Activated T-cell treated with anti-CD3 and anti-CD28 coated beads, Interleukin-2, amount 50 U/mL, for 24 hours (primary cell): ENCODE measurements at regions not wholly inside any gene's neighbourhood (a gene's known extent, or its start where the extent isn't known, plus 50 kb on each side); places are given as distances from the start of the nearest gene placed in this dataset.

Experiments used
- DNase-seq: peaks from one replicate; pipeline ENCODE4 v3.0.0-alpha.2; 2020
- H3K27ac Mint-ChIP-seq: 2 replicates; pipeline ENCODE4 v1.8.0; 2020; ENCODE audit warnings: mild to moderate bottlenecking, mixed read lengths
- H3K27me3 Mint-ChIP-seq: 2 replicates; pipeline ENCODE4 v1.8.0; 2020; ENCODE audit warnings: mixed read lengths
- H3K36me3 Mint-ChIP-seq: 2 replicates; pipeline ENCODE4 v1.8.0; 2020; ENCODE audit warnings: low read depth, mixed read lengths
- H3K4me1 Mint-ChIP-seq: 2 replicates; pipeline ENCODE4 v1.8.0; 2020; ENCODE audit warnings: low read depth, mixed read lengths
- H3K4me3 Mint-ChIP-seq: 2 replicates; pipeline ENCODE4 v1.8.0; 2020; ENCODE audit warnings: mild to moderate bottlenecking, moderate library complexity, mixed read lengths
- H3K9me3 Mint-ChIP-seq: 2 replicates; pipeline ENCODE4 v1.8.0; 2020; ENCODE audit warnings: mixed read lengths

- H3K4me3 Mint-ChIP-seq: no peak overlapping the region
- H3K36me3 Mint-ChIP-seq: no peaks in the 10 kb centered on the region
- no peak overlapping the region for H3K27ac Mint-ChIP-seq
- DNase-seq: no peak
- no peaks in the 10 kb centered on the region for H3K9me3 Mint-ChIP-seq
- no peaks in the 10 kb centered on the region for H3K27me3 Mint-ChIP-seq
- H3K4me1 Mint-ChIP-seq: no peaks in the 10 kb centered on the region
Measured at GRCh38 chr2:120919216-120919615, 183.5 kb downstream of the GLI2 start.

- Mint-ChIP-seq H3K27me3 (no peaks in the 10 kb centered on the region), H3K4me3 (no peak overlapping the region), H3K4me1 (no peaks in the 10 kb centered on the region), H3K36me3 (no peaks in the 10 kb centered on the region), H3K27ac (no peak overlapping the region), H3K9me3 (no peaks in the 10 kb centered on the region)
- no peak for DNase-seq
Measured at GRCh38 chr2:120919771-120920453, 184.2 kb downstream of the GLI2 start.

- H3K36me3 Mint-ChIP-seq: no peaks in the 10 kb centered on the region
- H3K27ac Mint-ChIP-seq: no peak overlapping the region
- H3K9me3 Mint-ChIP-seq: no peaks in the 10 kb centered on the region
- DNase-seq: no peak
- H3K27me3 Mint-ChIP-seq: no peaks in the 10 kb centered on the region
- no peak overlapping the region for H3K4me3 Mint-ChIP-seq
- H3K4me1 Mint-ChIP-seq: no peaks in the 10 kb centered on the region
Measured at GRCh38 chr2:120920454-120921148, 184.9 kb downstream of the GLI2 start.

GRCh38 chr2:120921457-120921856 lies 185.8 kb downstream of the GLI2 start:
- Mint-ChIP-seq H3K36me3 (no peaks in the 10 kb centered on the region), H3K4me3 (no peak overlapping the region), H3K27ac (no peak overlapping the region), H3K4me1 (no peaks in the 10 kb centered on the region), H3K27me3 (no peaks in the 10 kb centered on the region), H3K9me3 (no peaks in the 10 kb centered on the region)
- DNase-seq: no peak

- no peaks in the 10 kb centered on the region for H3K27me3 Mint-ChIP-seq
- no peak overlapping the region for H3K27ac Mint-ChIP-seq
- H3K4me3 Mint-ChIP-seq: no peak overlapping the region
Measured at GRCh38 chr2:120922571-120923332, 187.1 kb downstream of the GLI2 start.

GRCh38 chr2:120923426-120923825 lies 187.8 kb downstream of the GLI2 start:
- Mint-ChIP-seq H3K4me3 (no peak overlapping the region), H3K36me3 (no peaks in the 10 kb centered on the region), H3K9me3 (no peaks in the 10 kb centered on the region), H3K27ac (no peak overlapping the region), H3K27me3 (no peaks in the 10 kb centered on the region), H3K4me1 (no peaks in the 10 kb centered on the region)
- DNase-seq: no peak

More at GRCh38 chr2:120922571-120923332, 187.1 kb downstream of the GLI2 start:
- Mint-ChIP-seq H3K4me1 (no peaks in the 10 kb centered on the region), H3K36me3 (no peaks in the 10 kb centered on the region), H3K9me3 (no peaks in the 10 kb centered on the region)
- no peak for DNase-seq

- DNase-seq: no peak
- Mint-ChIP-seq H3K27me3 (no peaks in the 10 kb centered on the region), H3K4me1 (no peaks in the 10 kb centered on the region), H3K4me3 (no peak overlapping the region), H3K9me3 (no peaks in the 10 kb centered on the region), H3K36me3 (no peaks in the 10 kb centered on the region), H3K27ac (no peak overlapping the region)
Measured at GRCh38 chr2:120924924-120925323, 189.3 kb downstream of the GLI2 start.

GRCh38 chr2:120926463-120927264 lies 191.0 kb downstream of the GLI2 start:
- Mint-ChIP-seq H3K36me3 (no peaks in the 10 kb centered on the region), H3K9me3 (no peaks in the 10 kb centered on the region), H3K4me1 (no peaks in the 10 kb centered on the region), H3K27me3 (no peaks in the 10 kb centered on the region), H3K4me3 (no peak overlapping the region), H3K27ac (no peak overlapping the region)
- DNase-seq: no peak

GRCh38 chr2:120927265-120927628 lies 191.6 kb downstream of the GLI2 start:
- Mint-ChIP-seq H3K27me3 (no peaks in the 10 kb centered on the region), H3K36me3 (no peaks in the 10 kb centered on the region), H3K27ac (no peak overlapping the region), H3K4me3 (no peak overlapping the region), H3K4me1 (no peaks in the 10 kb centered on the region), H3K9me3 (no peaks in the 10 kb centered on the region)
- no peak for DNase-seq

GRCh38 chr2:120929829-120930228 lies 194.2 kb downstream of the GLI2 start:
- DNase-seq: no peak
- no peak overlapping the region for H3K27ac Mint-ChIP-seq
- H3K27me3 Mint-ChIP-seq: no peaks in the 10 kb centered on the region
- no peak overlapping the region for H3K4me3 Mint-ChIP-seq
- no peaks in the 10 kb centered on the region for H3K9me3 Mint-ChIP-seq
- H3K4me1 Mint-ChIP-seq: no peaks in the 10 kb centered on the region
- H3K36me3 Mint-ChIP-seq: no peaks in the 10 kb centered on the region

GRCh38 chr2:120930236-120930635 lies 194.6 kb downstream of the GLI2 start:
- H3K4me3 Mint-ChIP-seq: no peak overlapping the region
- no peak for DNase-seq
- H3K4me1 Mint-ChIP-seq: no peaks in the 10 kb centered on the region
- H3K36me3 Mint-ChIP-seq: no peaks in the 10 kb centered on the region
- no peak overlapping the region for H3K27ac Mint-ChIP-seq
- H3K9me3 Mint-ChIP-seq: no peaks in the 10 kb centered on the region
- no peaks in the 10 kb centered on the region for H3K27me3 Mint-ChIP-seq

- no peaks in the 10 kb centered on the region for H3K4me1 Mint-ChIP-seq
- no peak overlapping the region for H3K4me3 Mint-ChIP-seq
- DNase-seq: no peak
- no peak overlapping the region for H3K27ac Mint-ChIP-seq
- no peaks in the 10 kb centered on the region for H3K9me3 Mint-ChIP-seq
- no peaks in the 10 kb centered on the region for H3K36me3 Mint-ChIP-seq
- no peaks in the 10 kb centered on the region for H3K27me3 Mint-ChIP-seq
Measured at GRCh38 chr2:120930864-120931263, 195.2 kb downstream of the GLI2 start.

GRCh38 chr2:120932472-120932871 lies 196.8 kb downstream of the GLI2 start:
- H3K36me3 Mint-ChIP-seq: no peaks in the 10 kb centered on the region
- no peaks in the 10 kb centered on the region for H3K27me3 Mint-ChIP-seq
- DNase-seq: no peak
- H3K4me1 Mint-ChIP-seq: no peaks in the 10 kb centered on the region
- H3K4me3 Mint-ChIP-seq: no peak overlapping the region
- no peaks in the 10 kb centered on the region for H3K9me3 Mint-ChIP-seq
- no peak overlapping the region for H3K27ac Mint-ChIP-seq

GRCh38 chr2:120932881-120933280 lies 197.2 kb downstream of the GLI2 start:
- H3K27me3 Mint-ChIP-seq: no peaks in the 10 kb centered on the region
- no peaks in the 10 kb centered on the region for H3K4me1 Mint-ChIP-seq
- no peak overlapping the region for H3K27ac Mint-ChIP-seq
- H3K4me3 Mint-ChIP-seq: no peak overlapping the region
- no peak for DNase-seq
- H3K36me3 Mint-ChIP-seq: no peaks in the 10 kb centered on the region
- H3K9me3 Mint-ChIP-seq: no peaks in the 10 kb centered on the region
